PC-3 (cell line): ENCODE measurements at regions not wholly inside any gene's neighbourhood (a gene's known extent, or its start where the extent isn't known, plus 50 kb on each side); places are given as distances from the start of the nearest gene placed in this dataset.

Source experiments
- ATAC-seq: fragments of 200-7000 bp; cut with Tn5 transposase; 2 replicates; pipeline ENCODE4 v1.9.1; 2020; ENCODE audit warnings: mild to moderate bottlenecking, moderate library complexity
- BruUV-seq: library from RNA; stranded (reverse); fragments of 400-500 nt; replicated peaks from 2 replicates; lab custom pipeline; 2021; lab: Mats Ljungman, UMichigan
- CTCF ChIA-PET: fragments of 300-600 bp; sonication (Branson Sonifier 250); formaldehyde crosslinking; loops from one replicate; lab custom pipeline; 2022; ENCODE audit warnings: antibody characterized with exemption; lab: Charles Lee
- POLR2A ChIA-PET: fragments of 300-600 bp; sonication (Branson Sonifier 250); formaldehyde crosslinking; loops from one replicate; lab custom pipeline; 2022; ENCODE audit warnings: antibody characterized with exemption; ENCODE audit not compliant: unreplicated experiment; lab: Charles Lee
- DNase-seq: peaks from one replicate; pipeline ENCODE4 v3.0.0-alpha.2; 2015
- H2AFZ ChIP-seq: fragments of 300-600 bp; sonication (generic); 2 replicates; pipeline ENCODE4 v1.6.0; 2016; ENCODE audit warnings: antibody characterized with exemption, low read length
- H3F3A ChIP-seq: fragments of 300-600 bp; sonication (generic); one replicate; pipeline ENCODE4 v1.6.0; 2017; ENCODE audit warnings: antibody characterized with exemption, low read length, control low read depth, mild to moderate bottlenecking; ENCODE audit not compliant: unreplicated experiment
- H3K27ac ChIP-seq: fragments of 300-600 bp; sonication (generic); 2 replicates; pipeline ENCODE4 v1.5.1; 2016; ENCODE audit warnings: mild to moderate bottlenecking, low read length
- H3K27me3 ChIP-seq: fragments of 300-600 bp; sonication (generic); 2 replicates; pipeline ENCODE4 v1.6.1; 2016; ENCODE audit warnings: low read length, mixed read lengths
- H3K36me3 ChIP-seq: fragments of 300-600 bp; sonication (generic); 2 replicates; pipeline ENCODE4 v1.6.1; 2016; ENCODE audit warnings: low read depth, mixed run types, low read length, mixed read lengths
- H3K4me1 ChIP-seq: fragments of 300-600 bp; sonication (generic); 2 replicates; pipeline ENCODE4 v1.5.1; 2016; ENCODE audit warnings: low read length; ENCODE audit not compliant: insufficient read depth
- H3K4me2 ChIP-seq: fragments of 300-600 bp; sonication (generic); 2 replicates; pipeline ENCODE4 v1.6.0; 2016; ENCODE audit warnings: low read length
- H3K4me3 ChIP-seq: fragments of 300-600 bp; sonication (generic); 2 replicates; pipeline ENCODE4 v1.5.1; 2016; ENCODE audit warnings: mild to moderate bottlenecking, low read length, mixed read lengths
- H3K79me2 ChIP-seq: fragments of 300-600 bp; sonication (generic); 2 replicates; pipeline ENCODE4 v1.6.1; 2017; ENCODE audit warnings: low read length, mixed read lengths
- H3K9ac ChIP-seq: fragments of 300-600 bp; sonication (generic); 2 replicates; pipeline ENCODE4 v1.6.0; 2016; ENCODE audit warnings: mild to moderate bottlenecking, low read length
- H3K9me2 ChIP-seq: fragments of 300-600 bp; sonication (generic); replicated peaks from 2 replicates; pipeline ENCODE4 v1.6.1; 2016; ENCODE audit warnings: mixed run types, low read length, mixed read lengths
- H3K9me3 ChIP-seq: fragments of 300-600 bp; sonication (generic); 2 replicates; pipeline ENCODE4 v1.6.1; 2016; ENCODE audit warnings: low read length, mixed read lengths
- H4K20me1 ChIP-seq: fragments of 300-600 bp; sonication (generic); 2 replicates; pipeline ENCODE4 v1.6.1; 2016; ENCODE audit warnings: low read length, mixed read lengths
- EZH2 ChIP-seq: fragments of 300-600 bp; sonication (generic); IDR thresholded peaks from one replicate; pipeline ENCODE4 v1.6.1; 2017; ENCODE audit warnings: antibody characterized with exemption, mild to moderate bottlenecking, low read length; ENCODE audit not compliant: unreplicated experiment
- EZH2phosphoT487 ChIP-seq: fragments of 300-600 bp; sonication (generic); IDR thresholded peaks from 2 replicates; pipeline ENCODE4 v1.6.1; 2018; ENCODE audit warnings: mild to moderate bottlenecking, antibody characterized with exemption, low read length, borderline replicate concordance
- intact Hi-C: fragments of 100-400 bp; cut with micrococcal nuclease; formaldehyde crosslinking; loops from 2 replicates; pipeline ENCODE4 v1.9.0; 2023
- TF ChIP-seq, protein P1 (sequence below): fragments of 300-600 bp; sonication (generic); conservative IDR thresholded peaks from 2 replicates; pipeline ENCODE4 v1.5.1; 2017; ENCODE audit warnings: antibody characterized with exemption, low read depth, mild to moderate bottlenecking, low read length

DNA sequence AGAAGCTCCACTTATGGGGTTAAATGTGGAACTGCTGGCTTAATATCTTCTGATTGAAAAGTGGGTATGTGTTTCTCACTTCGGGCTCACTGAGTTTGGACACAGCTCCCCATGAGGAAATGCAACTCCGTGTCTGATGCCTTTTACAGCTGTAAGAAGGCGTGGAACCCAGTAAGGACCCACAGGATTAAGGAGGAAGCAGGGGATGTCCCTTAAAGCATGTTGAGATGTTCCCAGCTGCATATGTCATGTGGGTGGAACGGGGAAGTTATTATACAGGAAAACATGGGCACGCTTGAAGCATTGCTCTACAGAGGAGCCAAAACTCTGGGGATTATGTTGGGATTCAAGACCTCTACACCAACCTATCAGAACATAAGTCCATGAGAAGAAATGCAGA lies 224.4 kb downstream of the NEBL start:
- Histone ChIP-seq H3F3A (no peaks in the 10 kb centered on the region), H3K9me2 (no peaks in the 10 kb centered on the region), H4K20me1 (no peaks in the 10 kb centered on the region), H3K36me3 (no peaks in the 10 kb centered on the region), H3K9me3 (no peaks in the 10 kb centered on the region), H3K79me2 (no peaks in the 10 kb centered on the region), H3K4me2 (no peak overlapping the region), H3K27me3 (peaks cover 42% of the 10 kb centered on the region), H2AFZ (no peak overlapping the region), H3K9ac (no peak overlapping the region), H3K27ac (no peak overlapping the region), H3K4me1 (no peaks in the 10 kb centered on the region), H3K4me3 (no peak overlapping the region)
- ATAC-seq = no peak
- ChIA-PET CTCF (no interaction called here), POLR2A (no interaction called here)
- BruUV-seq = no TSS peak
- intact Hi-C loops = no loop called here
- DNase-seq = no peak
- TF ChIP-seq, protein P1, sequence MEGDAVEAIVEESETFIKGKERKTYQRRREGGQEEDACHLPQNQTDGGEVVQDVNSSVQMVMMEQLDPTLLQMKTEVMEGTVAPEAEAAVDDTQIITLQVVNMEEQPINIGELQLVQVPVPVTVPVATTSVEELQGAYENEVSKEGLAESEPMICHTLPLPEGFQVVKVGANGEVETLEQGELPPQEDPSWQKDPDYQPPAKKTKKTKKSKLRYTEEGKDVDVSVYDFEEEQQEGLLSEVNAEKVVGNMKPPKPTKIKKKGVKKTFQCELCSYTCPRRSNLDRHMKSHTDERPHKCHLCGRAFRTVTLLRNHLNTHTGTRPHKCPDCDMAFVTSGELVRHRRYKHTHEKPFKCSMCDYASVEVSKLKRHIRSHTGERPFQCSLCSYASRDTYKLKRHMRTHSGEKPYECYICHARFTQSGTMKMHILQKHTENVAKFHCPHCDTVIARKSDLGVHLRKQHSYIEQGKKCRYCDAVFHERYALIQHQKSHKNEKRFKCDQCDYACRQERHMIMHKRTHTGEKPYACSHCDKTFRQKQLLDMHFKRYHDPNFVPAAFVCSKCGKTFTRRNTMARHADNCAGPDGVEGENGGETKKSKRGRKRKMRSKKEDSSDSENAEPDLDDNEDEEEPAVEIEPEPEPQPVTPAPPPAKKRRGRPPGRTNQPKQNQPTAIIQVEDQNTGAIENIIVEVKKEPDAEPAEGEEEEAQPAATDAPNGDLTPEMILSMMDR = no peak
- TF ChIP-seq EZH2phosphoT487 (no peak), EZH2 (no peak)

DNA sequence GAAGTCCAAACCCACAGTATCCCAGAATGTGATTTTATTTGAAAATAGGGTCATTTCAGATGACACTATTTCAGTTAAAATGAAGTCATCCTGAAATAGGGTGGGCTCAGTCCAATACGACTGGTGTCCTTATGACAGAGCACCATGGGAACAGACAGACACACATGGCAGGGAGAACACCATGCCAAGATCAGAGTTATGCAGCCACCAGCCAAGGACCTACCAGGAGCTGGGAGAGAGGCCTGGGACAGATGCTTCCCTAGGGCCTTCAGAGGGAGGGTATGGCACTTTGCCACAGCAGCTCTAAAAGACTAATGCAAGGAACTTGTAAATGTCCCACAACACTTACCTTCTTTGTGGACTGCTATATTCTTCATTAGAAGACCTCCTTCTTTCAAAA lies 226.5 kb downstream of the NEBL start:
- H3K36me3 ChIP-seq = no peaks in the 10 kb centered on the region
- ChIA-PET POLR2A (no interaction called here), CTCF (no interaction called here)
- H4K20me1 ChIP-seq = no peaks in the 10 kb centered on the region
- TF ChIP-seq EZH2phosphoT487 (no peak), EZH2 (no peak)
- TF ChIP-seq, protein P1 = no peak
- ATAC-seq = no peak
- peaks cover 24% of the 10 kb centered on the region for H3K27me3 ChIP-seq
- no TSS peak for BruUV-seq
- DNase-seq = no peak
- no peaks in the 10 kb centered on the region for H3K79me2 ChIP-seq
- H3K4me1 ChIP-seq = no peaks in the 10 kb centered on the region
- H3K9me3 ChIP-seq = no peaks in the 10 kb centered on the region
- H3K9ac ChIP-seq = no peak overlapping the region
- intact Hi-C loops = no loop called here
- H2AFZ ChIP-seq = no peak overlapping the region
- H3K9me2 ChIP-seq = no peaks in the 10 kb centered on the region
- H3K27ac ChIP-seq = no peak overlapping the region
- no peak overlapping the region for H3K4me3 ChIP-seq
- no peaks in the 10 kb centered on the region for H3F3A ChIP-seq
- no peak overlapping the region for H3K4me2 ChIP-seq

GRCh38 chr10:20668985-20669384 lies 228.1 kb downstream of the NEBL start:
- ChIA-PET POLR2A (no interaction called here), CTCF (no interaction called here)
- H3K9me2 ChIP-seq = no peaks in the 10 kb centered on the region
- intact Hi-C loops = no loop called here
- H3K9ac ChIP-seq = no peak overlapping the region
- no peaks in the 10 kb centered on the region for H4K20me1 ChIP-seq
- no peak overlapping the region for H3K27ac ChIP-seq
- no peaks in the 10 kb centered on the region for H3K36me3 ChIP-seq
- H3K9me3 ChIP-seq = no peaks in the 10 kb centered on the region
- no peak overlapping the region for H3K4me2 ChIP-seq
- H3K79me2 ChIP-seq = no peaks in the 10 kb centered on the region
- H3K4me1 ChIP-seq = no peaks in the 10 kb centered on the region
- H2AFZ ChIP-seq = no peak overlapping the region
- peaks cover 9% of the 10 kb centered on the region; the same call in 1 of the 2 replicates for H3K27me3 ChIP-seq
- DNase-seq (no peak), ATAC-seq (no peak)
- TF ChIP-seq EZH2phosphoT487 (no peak), EZH2 (no peak)
- TF ChIP-seq, protein P1 = no peak
- BruUV-seq = no TSS peak
- H3K4me3 ChIP-seq = no peak overlapping the region
- H3F3A ChIP-seq = no peaks in the 10 kb centered on the region
